HuH-7.5 (cell line): ENCODE measurements at regions not wholly inside any gene's neighbourhood (a gene's known extent, or its start where the extent isn't known, plus 50 kb on each side); places are given as distances from the start of the nearest gene placed in this dataset.
"Not testable (repeated sequence)": the region's sequence is repeated elsewhere in the genome, so short reads cannot be mapped to it uniquely, and the experiment has no call there.

Experiments used
- DNase-seq: peaks from one replicate; pipeline ENCODE4 v3.0.0; 2011; ENCODE audit warnings: low spot score

DNA sequence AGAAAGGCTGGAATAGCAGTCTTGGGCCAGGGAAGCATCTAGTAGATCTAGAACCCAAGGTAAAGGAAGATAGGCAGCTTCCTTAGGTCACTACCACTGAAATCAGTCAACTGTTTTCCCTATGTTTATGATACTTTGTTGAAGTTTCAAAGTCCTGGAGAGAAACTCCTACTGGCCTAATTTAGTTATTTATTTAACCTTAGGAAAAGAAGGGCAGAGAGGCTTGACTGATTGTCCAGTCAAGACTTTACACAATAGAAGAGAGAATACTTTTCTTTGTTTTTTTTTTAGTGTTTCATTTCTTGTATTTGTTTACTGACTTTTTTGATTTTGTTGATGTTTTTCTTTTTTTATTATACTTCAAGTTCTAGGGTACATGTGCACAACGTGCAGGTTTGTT, 138.9 kb upstream of the PHYHIPL start:
- DNase-seq, result no peak

DNA sequence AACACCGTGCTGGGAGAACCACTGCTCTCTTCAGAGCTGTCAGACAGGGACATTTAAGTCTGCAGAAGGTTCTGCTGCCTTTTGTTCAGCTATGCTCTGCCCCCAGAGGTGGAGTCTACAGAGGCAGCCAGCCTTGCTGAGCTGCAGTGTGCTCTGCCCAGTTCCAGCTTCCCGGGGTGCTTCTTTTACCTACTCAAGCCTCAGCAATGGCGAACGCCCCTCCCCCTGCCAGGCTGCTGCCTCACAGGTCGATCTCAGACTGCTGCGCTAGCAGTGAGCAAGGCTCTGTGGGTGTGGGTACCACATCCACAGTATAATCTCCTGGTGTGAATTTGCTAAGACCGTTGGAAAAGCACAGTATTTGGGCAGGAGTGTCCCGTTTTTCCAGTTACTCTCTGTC, 133.1 kb upstream of the PHYHIPL start:
- DNase-seq, result not testable (repeated sequence)

DNA sequence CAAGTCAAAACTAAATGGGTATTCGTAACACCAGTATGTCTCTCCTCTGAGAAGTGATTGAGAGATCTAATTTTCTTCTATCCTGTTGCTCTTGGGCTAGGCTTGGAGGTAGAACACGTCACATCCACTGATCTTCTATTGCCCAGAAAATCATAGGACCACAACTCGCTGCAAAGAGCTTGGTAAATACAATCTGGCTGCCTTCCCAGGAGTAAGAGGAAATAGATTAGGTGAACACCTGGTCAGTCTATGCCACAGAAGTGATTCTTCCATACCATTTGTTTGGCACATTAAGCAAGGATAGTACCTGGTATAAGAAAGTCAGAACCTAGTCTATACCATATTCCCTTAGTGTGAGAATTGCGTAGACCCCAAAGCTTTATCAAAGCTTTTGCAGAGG, 129.3 kb upstream of the PHYHIPL start:
- DNase-seq, result no peak

DNA sequence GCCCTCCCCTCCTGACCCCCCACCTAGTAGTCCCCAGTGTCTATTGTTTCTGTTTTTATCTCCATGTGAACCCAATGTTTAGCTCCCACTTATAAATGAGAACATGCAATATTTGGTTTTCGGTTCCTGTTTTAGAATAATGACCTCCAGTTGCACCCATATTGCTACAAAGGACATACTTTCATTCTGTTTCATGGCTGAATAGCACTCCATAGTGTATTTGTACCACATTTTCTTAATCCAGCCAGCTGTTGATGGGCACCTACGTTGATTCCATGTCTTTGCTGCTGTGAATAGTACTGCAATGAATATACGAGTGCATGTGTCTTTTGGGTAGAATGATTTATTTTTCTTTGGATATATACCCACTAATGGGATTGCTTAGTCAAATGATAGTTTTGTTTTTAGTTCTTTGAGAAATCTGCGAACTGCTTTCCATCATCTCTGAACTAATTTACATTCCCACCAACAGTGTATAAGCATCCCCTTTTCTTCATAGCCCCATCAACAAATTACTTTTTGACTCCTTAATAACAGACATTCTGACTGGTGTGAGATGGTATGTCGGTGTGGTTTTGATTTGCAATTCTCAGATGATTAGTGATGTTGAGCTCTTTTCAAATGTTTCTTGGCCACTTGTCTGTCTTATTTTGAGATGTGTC, 128.4 kb upstream of the PHYHIPL start:
- no peak for DNase-seq

DNA sequence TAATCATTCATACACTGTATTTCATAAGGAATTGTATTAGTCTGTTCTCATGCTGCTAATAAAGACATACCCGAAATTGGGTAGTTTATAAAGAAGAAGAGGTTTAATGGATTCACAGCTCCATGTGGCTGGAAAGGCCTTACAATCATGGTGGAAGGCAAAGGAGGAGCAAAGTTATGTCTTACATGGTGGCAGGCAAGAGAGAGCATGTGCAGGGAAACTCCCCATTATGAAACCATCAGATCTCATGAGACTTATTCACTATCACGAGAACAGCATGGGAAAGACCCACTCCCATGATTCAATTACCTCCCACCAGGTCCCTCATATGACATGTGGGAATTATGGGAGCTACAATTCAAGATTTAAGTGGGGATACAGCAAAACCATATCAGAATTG, 122.9 kb upstream of the PHYHIPL start:
- not testable (repeated sequence) for DNase-seq

- DNase-seq, result no peak
These were observed 121.4 kb upstream of the PHYHIPL start for GRCh38 chr10:59055045-59055444.

- no peak for DNase-seq
These were observed 119.1 kb upstream of the PHYHIPL start for GRCh38 chr10:59057345-59057744.

DNA sequence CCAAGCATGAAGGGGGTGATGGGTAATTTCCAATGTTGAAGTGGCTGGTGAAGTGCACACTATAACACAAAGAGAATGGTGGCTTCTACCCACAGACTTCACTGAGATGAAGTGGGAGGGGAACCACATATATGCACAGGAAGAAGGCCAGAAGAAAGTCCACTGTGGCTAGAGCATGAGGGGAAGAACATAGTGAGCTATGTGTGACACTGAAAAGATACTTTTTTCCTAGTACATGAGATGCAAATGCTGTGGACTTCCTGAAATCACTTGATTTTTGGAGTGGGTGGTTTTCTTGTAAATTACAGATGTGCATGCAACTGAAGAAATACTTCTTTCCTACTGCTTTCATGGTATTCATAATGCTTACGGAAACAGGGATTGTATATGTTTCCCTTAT, 115.6 kb upstream of the PHYHIPL start:
- DNase-seq, result no peak

DNA sequence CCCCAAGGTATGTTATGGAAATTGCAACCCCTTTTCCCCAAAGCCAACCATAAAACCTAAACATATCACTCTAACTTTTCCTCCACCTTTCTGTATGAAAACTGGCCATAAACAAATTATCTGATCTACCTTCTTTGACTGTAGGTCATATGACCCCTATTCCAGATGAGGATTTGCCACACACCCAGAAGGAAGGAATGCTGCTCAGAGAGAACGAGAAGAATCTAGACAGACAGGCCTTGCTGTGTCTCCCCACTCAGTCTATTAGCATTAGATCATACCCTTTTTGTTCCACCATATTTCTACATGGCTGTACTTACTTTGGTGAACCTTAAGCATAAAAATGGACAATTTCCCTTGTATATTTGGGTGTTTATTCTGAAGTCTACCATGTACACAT, 113.0 kb upstream of the PHYHIPL start:
- no peak for DNase-seq

DNA sequence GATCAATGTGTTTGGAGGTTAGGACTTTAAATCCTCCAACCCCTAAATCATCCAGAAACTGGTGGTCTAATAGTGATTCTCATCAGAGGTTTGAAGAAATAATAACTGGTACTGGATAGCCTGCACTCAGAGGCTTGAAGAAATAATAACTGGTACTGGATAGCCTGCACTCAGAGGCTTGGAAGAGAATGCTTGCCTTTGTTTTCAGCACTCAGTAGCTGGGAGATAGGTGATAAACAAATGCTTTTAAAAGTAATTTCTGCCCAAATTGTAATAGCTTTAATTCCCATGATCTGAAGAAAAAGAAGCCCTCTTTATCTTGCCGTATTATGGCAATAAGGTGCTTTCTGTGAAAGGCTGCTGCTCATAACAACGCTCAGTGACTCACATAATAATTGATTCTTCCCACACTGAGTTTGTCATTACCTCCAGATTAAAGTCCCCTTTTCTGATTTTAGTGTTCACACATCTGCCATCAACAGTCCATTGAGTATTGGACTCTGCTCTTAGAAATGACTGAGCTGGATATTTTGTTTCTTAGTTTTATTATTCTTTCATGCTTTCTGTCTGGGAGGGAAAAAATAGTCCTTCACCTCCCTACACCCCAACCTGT, 112.3 kb upstream of the PHYHIPL start:
- DNase-seq, result no peak

DNA sequence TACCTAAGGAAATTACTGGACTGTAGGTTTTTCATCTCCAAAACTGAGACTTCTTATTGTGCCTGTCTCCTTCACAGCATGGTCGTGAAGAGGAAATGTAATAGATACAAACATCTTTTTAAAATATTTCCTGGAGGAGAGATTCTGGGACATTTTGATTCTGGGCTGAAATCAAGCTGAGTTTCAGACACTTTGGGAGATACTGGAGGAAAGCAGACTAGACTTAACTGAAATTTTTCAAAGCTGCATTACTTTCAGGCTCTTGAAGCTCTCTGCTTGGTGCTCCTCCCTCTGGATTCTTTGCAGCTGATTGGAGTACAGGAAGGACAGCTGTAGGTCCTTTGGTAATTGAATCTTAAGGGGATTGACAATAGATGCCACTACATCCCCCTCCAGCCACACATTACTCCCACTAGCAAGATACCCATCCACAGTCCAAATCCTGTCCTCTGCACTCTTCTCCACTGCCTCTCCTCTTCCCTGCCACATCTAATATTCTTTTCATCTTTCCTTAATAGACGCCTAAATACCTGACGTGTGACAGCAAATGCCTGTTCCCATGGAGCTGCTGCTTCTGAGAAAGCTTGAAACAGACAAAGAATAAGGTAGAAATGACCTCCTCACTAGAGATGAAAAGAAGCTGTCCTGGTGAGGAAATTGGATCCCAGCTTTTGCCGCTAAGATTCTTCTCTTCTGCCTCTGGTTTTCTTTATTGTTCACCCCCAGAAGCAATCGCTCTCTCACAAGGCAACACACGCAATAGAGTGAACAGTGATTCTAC, 111.5 kb upstream of the PHYHIPL start:
- no peak for DNase-seq

GRCh38 chr10:59068581-59069191, 107.8 kb upstream of the PHYHIPL start:
- DNase-seq, result no peak

DNA sequence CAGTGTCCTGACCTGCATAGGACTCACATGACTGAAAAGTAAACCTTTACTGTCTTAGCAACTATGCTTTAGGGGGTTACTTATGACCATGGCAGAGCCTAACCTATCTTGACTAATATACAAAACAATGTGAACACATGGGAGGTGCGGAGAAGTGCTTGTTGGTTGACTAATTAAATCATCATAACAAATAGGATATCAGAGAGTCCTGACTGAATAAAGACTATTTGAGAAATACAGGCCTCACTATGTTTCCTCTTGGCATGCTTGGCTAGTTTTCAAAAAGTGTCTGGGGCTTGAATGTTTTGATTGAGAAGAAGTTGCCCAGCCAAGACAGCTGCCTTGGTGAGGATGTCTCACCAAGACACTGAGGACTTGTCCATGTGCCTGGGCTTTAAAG, 104.4 kb upstream of the PHYHIPL start:
- DNase-seq, result no peak

DNA sequence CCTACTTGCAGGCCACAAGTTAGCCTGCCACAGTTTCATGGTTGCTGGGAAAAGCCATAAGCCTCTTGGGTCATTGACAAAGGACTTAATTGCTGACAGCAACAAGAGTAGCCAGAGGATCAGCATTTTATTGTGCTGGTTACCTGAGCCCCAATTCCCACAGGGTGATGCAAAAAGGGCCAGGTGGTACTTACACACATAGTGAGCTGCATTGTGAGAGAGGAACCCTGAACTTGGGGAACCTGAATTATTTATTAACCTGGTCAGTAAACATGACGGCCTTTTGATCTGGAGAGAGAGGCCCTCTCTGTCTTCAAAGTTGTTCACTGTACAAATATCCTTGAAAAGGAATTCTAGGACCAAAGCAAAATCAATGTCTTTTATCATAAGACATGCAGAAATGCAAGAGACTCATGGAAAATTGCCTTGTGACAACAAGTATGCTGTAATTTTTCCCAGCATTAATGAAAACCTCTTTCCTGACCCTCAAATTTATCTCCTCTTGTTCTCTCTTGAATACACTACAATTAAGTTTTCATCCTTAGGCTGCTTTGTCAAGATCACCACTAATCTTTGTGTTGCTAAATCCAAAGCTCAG, 102.9 kb upstream of the PHYHIPL start:
- no peak for DNase-seq

GRCh38 chr10:59075576-59075975, 100.9 kb upstream of the PHYHIPL start:
- DNase-seq, result no peak

GRCh38 chr10:59077855-59078254, 98.6 kb upstream of the PHYHIPL start:
- no peak for DNase-seq

- DNase-seq, result no peak
These were observed 97.5 kb upstream of the PHYHIPL start for GRCh38 chr10:59078978-59079377.

GRCh38 chr10:59079386-59080226, 96.8 kb upstream of the PHYHIPL start:
- no peak for DNase-seq

GRCh38 chr10:59082249-59082648, 94.2 kb upstream of the PHYHIPL start:
- DNase-seq, result no peak

DNA sequence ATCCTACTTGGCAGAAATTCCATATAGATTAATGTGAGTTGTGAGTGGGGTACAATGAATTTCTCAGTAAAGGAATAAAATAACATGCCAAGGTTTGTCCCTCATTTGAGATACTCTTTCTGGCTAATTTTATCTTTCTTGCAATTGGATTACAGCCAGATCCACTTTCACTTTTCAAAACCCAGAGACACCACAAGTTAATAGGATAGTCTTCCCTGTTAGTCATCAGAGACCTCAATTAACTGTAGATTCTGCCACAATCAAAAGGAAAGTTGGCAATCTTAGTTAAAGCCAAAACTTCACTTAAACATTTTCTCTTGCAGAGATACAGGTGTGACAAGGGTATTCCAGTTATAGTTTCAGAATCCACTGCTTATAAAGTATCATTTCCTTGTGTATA, 91.4 kb upstream of the PHYHIPL start:
- no peak for DNase-seq

DNA sequence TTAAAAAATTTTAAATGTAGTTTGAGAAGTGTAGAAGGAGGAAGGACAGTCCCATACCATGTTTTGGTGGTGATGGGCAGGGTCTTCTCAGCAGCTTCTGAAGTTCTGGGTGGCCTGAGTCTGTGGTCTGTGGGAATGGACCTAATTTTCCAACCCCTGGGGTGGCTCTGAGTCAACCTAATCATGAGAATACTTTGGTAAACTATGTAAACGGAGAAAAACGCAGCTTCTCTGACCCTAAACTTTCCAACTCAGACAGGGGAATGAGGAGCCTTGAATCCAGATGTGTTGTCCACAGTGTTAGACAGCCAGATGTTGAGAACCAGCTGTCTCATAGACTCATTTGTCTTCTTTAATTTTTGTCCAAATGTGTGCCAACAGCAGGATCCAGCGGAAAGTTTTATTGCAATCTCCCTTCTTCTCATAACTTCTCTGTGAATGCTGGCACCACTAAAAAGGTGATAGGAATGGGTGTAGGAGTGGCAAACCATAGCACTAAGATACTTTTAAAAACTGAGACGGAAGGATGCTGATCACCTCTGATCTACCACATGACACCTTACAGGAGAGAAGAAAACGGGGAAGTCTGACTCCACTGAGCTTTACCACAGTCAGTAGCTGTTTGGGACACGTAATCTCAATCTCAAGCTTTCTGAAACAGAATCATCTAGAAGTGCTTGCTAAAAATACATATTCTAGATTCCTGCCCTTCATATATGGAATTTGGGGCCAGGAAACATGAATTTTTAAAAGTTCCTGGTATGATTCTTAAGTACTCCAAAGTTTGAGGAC, 90.5 kb upstream of the PHYHIPL start:
- DNase-seq, result no peak
